Spleen (tissue), 11 donors: ENCODE measurements at regions not wholly inside any gene's neighbourhood (a gene's known extent, or its start where the extent isn't known, plus 50 kb on each side); places are given as distances from the start of the nearest gene placed in this dataset.

ENCODE experiments used
- DNase-seq: peaks from one replicate; pipeline ENCODE4 v3.0.0-alpha.2; 2020
- H3K27ac ChIP-seq, 8 donors: fragments of 200-600 bp; sonication (generic) in 7 of 8; 1 replicate in 4 of 8; 2 replicates in 4 of 8; pipeline versions ENCODE4 v1.5.0 to v1.8.0; 2016 to 2021; ENCODE audit warnings: inconsistent platforms in 4 of 8, mild to moderate bottlenecking in 4 of 8, moderate library complexity in 1 of 8
- H3K27me3 ChIP-seq, 7 donors: fragments of 200-600 bp; sonication (generic) in 6 of 7; replicated peaks in 1 of 7; 1 replicate in 4 of 7; 2 replicates in 3 of 7; pipeline versions ENCODE4 v1.5.0 to v1.8.0; 2016 to 2021; ENCODE audit warnings: inconsistent platforms in 3 of 7, mild to moderate bottlenecking in 1 of 7
- H3K36me3 ChIP-seq, 6 donors: fragments of 200-600 bp; sonication (generic) in 5 of 6; 1 replicate in 4 of 6; 2 replicates in 2 of 6; pipeline versions ENCODE4 v1.5.0 to v1.8.0; 2016 to 2021; ENCODE audit warnings: inconsistent platforms in 2 of 6
- H3K4me1 ChIP-seq, 6 donors: fragments of 200-600 bp; sonication (generic) in 5 of 6; 1 replicate in 3 of 6; 2 replicates in 3 of 6; pipeline versions ENCODE4 v1.5.0 to v1.8.0; 2016 to 2021; ENCODE audit warnings: inconsistent platforms in 3 of 6
- H3K4me3 ChIP-seq, 8 donors: fragments of 200-600 bp; sonication (generic) in 7 of 8; 1 replicate in 4 of 8; 2 replicates in 4 of 8; pipeline versions ENCODE4 v1.5.0 to v1.8.0; 2016 to 2021; ENCODE audit warnings: inconsistent platforms in 4 of 8, mild to moderate bottlenecking in 4 of 8, moderate library complexity in 2 of 8
- H3K9me3 ChIP-seq, 8 donors: fragments of 200-600 bp; sonication (generic) in 7 of 8; 1 replicate in 4 of 8; 2 replicates in 4 of 8; pipeline versions ENCODE4 v1.5.0 to v1.8.0; 2016 to 2021; ENCODE audit warnings: inconsistent platforms in 4 of 8
- POLR2A ChIP-seq, 3 donors: fragments of 450-650 bp; IDR thresholded peaks; one replicate each; pipeline ENCODE4 v1.5.1; 2017; ENCODE audit warnings: antibody characterized with exemption in 3 of 3, mild to moderate bottlenecking in 1 of 3
- POLR2AphosphoS5 ChIP-seq, 3 donors: sonication (generic); formaldehyde crosslinking; IDR thresholded peaks; one replicate each; pipeline ENCODE4 v1.5.1; 2017; ENCODE audit warnings: antibody characterized with exemption in 3 of 3
- WGBS, 5 donors: extraction: QIAGEN DNeasy Blood & Tissue Kit in 3 of 5; methylation state at CpG; one replicate each; pipeline versions ENCODE4 v1.1.5 to v1.1.7; 2013 to 2018; 5-methylcytosine and 5-hydroxymethylcytosine counted together
- intact Hi-C: fragments of 100-400 bp; cut with DNase I; formaldehyde crosslinking; loops from one replicate; pipeline ENCODE4 v1.15.0; 2023; ENCODE audit warnings: low total_unique reads
- TF ChIP-seq, protein P1 (sequence below), 11 experiments: fragments of 200-600 bp in 7 of 11; fragments of 450-650 bp in 4 of 11; sonication (generic) in 4 of 11; IDR thresholded peaks in 8 of 11; conservative IDR thresholded peaks in 3 of 11; 1 replicate in 7 of 11; 2 replicates in 4 of 11; pipeline versions ENCODE4 v1.4.0 to v1.8.0; 2016 to 2021; ENCODE audit warnings: antibody characterized with exemption in 11 of 11, inconsistent platforms in 4 of 11, mild to moderate bottlenecking in 1 of 11
- donor health status: healthy with polysubstance abuse.
- donor health status: DM: no; HTN: no; CAD: no; lungs with moderate emphysema.
- donor health status: DM: no; HTN: no; CAD: no.
- donor health status: Bipolar disorder and iron deficiency.
- donor health status: healthy.
- donor health status: DM: no; HTN: no; CAD: no.
- donor health status: DM: yes; HTN: yes; CAD: no.

DNA sequence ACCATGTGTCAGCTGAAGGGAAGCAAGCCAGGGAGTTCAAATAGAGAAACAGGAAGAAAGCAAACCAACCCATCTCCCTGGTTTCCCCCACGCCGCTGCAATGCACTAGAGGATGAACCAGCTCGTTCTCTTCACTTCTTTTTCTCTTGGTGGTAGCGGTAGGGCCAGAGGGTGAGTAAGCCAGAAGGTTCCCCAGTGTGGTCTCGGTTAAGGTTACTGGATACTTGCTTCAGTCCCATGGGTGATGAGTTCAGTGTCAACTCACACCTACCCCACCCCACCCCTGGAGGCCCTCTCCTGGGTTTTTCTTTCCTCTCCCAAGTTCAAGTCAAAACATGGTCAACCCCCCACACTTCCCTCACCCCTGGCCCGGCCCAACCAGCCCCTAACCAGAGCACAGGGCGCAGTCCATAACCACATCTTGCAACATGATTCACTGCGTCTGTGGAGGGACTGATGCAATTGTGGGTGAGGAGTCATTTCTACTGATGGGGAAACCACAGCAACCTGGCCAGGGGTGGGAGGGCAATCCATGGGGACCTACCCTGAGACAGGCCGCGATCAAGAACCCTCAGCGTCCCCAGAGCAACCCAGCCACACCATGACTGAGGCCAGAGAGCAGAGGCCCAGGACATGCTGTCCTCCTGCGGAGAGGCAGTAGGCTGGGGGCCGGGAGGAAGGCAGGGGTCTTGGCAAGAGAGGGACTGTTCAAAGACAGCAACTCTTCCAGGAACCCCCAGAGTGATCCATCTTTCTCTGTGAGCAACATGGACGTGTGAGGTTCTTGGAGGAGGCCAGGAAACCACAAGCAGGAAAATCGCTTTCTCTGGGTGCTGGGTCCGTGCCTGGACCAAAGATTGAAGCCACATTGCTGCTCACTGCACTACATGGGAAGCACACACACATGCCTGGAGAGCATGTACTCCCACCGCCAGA, 276.6 kb downstream of the UACA start:
- peaks cover 0 to 13% (median 0%) of the 10 kb centered on the region in 7 donors for H3K27me3 ChIP-seq
- no peaks in the 10 kb centered on the region for H3K36me3 ChIP-seq
- H3K27ac ChIP-seq, result peak overlapping the region in 7 of 8 donors; percentile 51 to 89 (median 77)
- H3K4me1 ChIP-seq, result peaks cover 9 to 96% (median 43%) of the 10 kb centered on the region in 6 donors
- intact Hi-C loops, result loop anchor here (5.0 to 10.0 kb wide), 2 partner anchors 909 to 1012 kb away; no protein-coding TSS in a partner anchor
- WGBS, 5 donors, result 28 to 49% (median 39%) methylated on average over 15 to 17 of the region's 17 CpGs
- H3K4me3 ChIP-seq, result peak overlapping the region in 1 of 8 donors; percentile 40
- no peak for TF ChIP-seq POLR2A (IDR thresholded peaks at IDR 0.05)
- TF ChIP-seq POLR2AphosphoS5 (IDR thresholded peaks at IDR 0.05), result peak in 2 of 3 donors; percentile 35 to 79
- peak; percentile 87 for DNase-seq
- no peaks in the 10 kb centered on the region for H3K9me3 ChIP-seq

DNA sequence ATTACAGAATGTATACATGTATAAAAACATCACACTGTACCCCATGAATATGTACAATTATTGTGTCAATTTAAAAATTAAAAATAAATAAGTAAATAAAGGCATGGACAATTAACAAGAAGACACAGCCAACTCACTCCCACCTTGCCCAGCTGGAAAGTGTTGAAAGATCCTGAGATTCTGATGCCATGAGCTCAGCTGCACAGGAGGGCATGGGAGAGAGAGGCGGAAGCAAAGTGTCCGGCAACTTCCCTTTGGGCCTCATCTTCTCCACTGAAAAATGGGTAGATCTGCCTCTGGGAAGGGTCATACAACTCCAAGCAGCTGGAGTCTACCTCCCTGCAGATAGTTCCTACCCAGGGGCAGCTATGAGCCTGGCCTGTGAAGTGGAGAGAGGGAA, 277.3 kb downstream of the UACA start:
- peaks cover 0 to 18% (median 0%) of the 10 kb centered on the region in 7 donors for H3K27me3 ChIP-seq
- WGBS, 5 donors, result 62 to 77% (median 70%) methylated on average over 2 of the region's 2 CpGs
- H3K36me3 ChIP-seq, result no peaks in the 10 kb centered on the region
- peak overlapping the region in 1 of 8 donors; percentile 40 for H3K4me3 ChIP-seq
- TF ChIP-seq, protein P1, sequence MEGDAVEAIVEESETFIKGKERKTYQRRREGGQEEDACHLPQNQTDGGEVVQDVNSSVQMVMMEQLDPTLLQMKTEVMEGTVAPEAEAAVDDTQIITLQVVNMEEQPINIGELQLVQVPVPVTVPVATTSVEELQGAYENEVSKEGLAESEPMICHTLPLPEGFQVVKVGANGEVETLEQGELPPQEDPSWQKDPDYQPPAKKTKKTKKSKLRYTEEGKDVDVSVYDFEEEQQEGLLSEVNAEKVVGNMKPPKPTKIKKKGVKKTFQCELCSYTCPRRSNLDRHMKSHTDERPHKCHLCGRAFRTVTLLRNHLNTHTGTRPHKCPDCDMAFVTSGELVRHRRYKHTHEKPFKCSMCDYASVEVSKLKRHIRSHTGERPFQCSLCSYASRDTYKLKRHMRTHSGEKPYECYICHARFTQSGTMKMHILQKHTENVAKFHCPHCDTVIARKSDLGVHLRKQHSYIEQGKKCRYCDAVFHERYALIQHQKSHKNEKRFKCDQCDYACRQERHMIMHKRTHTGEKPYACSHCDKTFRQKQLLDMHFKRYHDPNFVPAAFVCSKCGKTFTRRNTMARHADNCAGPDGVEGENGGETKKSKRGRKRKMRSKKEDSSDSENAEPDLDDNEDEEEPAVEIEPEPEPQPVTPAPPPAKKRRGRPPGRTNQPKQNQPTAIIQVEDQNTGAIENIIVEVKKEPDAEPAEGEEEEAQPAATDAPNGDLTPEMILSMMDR (IDR thresholded peaks at IDR 0.05 in 8 of 11, conservative IDR thresholded peaks at IDR 0.05 in 3 of 11), result no peak
- TF ChIP-seq POLR2AphosphoS5 (IDR thresholded peaks at IDR 0.05), result no peak
- no peak for TF ChIP-seq POLR2A (IDR thresholded peaks at IDR 0.05)
- no peaks in the 10 kb centered on the region for H3K9me3 ChIP-seq
- peaks cover 2 to 96% (median 38%) of the 10 kb centered on the region in 6 donors for H3K4me1 ChIP-seq
- intact Hi-C loops, result loop anchor here (5.0 to 10.0 kb wide), 2 partner anchors 909 to 1011 kb away; no protein-coding TSS in a partner anchor
- peak overlapping the region in 7 of 8 donors; percentile 51 to 89 (median 77) for H3K27ac ChIP-seq
- DNase-seq, result no peak

DNA sequence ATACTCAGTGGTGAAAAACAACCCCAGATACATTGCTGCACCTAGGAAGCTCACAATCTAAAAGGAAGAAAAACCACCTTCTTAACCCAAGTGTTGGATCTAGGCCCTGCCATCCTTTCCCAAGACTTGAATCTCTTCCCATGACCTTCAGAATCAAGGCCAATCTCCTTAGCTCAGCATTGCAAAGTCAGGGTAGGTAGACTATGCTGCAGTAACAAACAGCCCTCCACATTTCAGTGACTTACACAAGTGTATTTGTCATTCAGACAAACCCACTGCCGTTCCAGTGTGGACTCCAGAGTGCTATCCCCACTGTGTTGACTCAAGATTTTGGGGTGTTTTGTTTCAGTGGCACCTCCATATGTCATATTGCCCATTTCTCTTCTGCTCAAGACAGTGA, 278.4 kb downstream of the UACA start:
- no peaks in the 10 kb centered on the region for H3K36me3 ChIP-seq
- no peak for TF ChIP-seq POLR2AphosphoS5 (IDR thresholded peaks at IDR 0.05)
- TF ChIP-seq, protein P1 (IDR thresholded peaks at IDR 0.05 in 8 of 11, conservative IDR thresholded peaks at IDR 0.05 in 3 of 11), result no peak
- no peak for TF ChIP-seq POLR2A (IDR thresholded peaks at IDR 0.05)
- peaks cover 0 to 21% (median 0%) of the 10 kb centered on the region in 7 donors for H3K27me3 ChIP-seq
- whole genome bisulfite sequencing, 5 donors, result 0 to 50% (median 29%) methylated on average over 1 of the region's 1 CpG
- H3K4me1 ChIP-seq, result peaks cover 0 to 96% (median 41%) of the 10 kb centered on the region in 6 donors
- H3K4me3 ChIP-seq, result no peak overlapping the region
- H3K27ac ChIP-seq, result no peak overlapping the region
- no peak for DNase-seq
- no peaks in the 10 kb centered on the region for H3K9me3 ChIP-seq
- intact Hi-C loops, result loop anchor here (5.0 to 10.0 kb wide), 2 partner anchors 908 to 1010 kb away; no protein-coding TSS in a partner anchor

DNA sequence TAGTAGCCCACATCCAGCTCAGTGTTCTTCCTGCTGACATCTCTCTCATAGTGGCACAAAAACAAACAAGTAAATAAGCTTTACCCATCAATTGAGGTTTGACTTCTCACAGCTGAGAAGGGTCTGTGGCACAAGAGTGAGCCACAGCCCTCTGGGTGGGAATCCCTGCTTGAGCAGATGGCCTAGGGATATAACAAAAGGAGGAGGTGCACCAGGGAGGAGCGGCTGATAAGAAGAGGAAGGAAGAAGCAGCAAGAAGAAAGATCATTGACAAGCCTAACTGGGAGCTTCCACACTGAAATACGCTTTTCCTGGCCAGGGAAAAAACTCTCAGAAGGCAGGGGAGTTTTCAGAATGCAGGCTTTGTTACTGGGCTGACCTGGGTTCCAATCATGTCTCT, 279.8 kb downstream of the UACA start:
- H3K9me3 ChIP-seq, result no peaks in the 10 kb centered on the region
- TF ChIP-seq, protein P1 (IDR thresholded peaks at IDR 0.05 in 8 of 11, conservative IDR thresholded peaks at IDR 0.05 in 3 of 11), result no peak
- no peak for TF ChIP-seq POLR2AphosphoS5 (IDR thresholded peaks at IDR 0.05)
- no peak for TF ChIP-seq POLR2A (IDR thresholded peaks at IDR 0.05)
- WGBS, 5 donors, result 31 to 62% (median 52%) methylated on average over 2 of the region's 2 CpGs
- DNase-seq, result no peak
- intact Hi-C loops, result loop anchor here (10.0 kb wide), 1 partner anchor 1009 kb away; no protein-coding TSS in a partner anchor
- H3K4me3 ChIP-seq, result no peak overlapping the region
- peaks cover 0 to 15% (median 0%) of the 10 kb centered on the region in 7 donors for H3K27me3 ChIP-seq
- no peaks in the 10 kb centered on the region for H3K36me3 ChIP-seq
- H3K27ac ChIP-seq, result no peak overlapping the region
- peaks cover 0 to 96% (median 56%) of the 10 kb centered on the region in 6 donors for H3K4me1 ChIP-seq
